GM19035 (cell line): ENCODE measurements at regions not wholly inside any gene's neighbourhood (a gene's known extent, or its start where the extent isn't known, plus 50 kb on each side); places are given as distances from the start of the nearest gene placed in this dataset.

ENCODE experiments used
- ATAC-seq: cut with Tn5 transposase; IDR thresholded peaks from one replicate; pipeline ENCODE4 v1.9.1; 2021; ENCODE audit not compliant: unreplicated experiment

DNA sequence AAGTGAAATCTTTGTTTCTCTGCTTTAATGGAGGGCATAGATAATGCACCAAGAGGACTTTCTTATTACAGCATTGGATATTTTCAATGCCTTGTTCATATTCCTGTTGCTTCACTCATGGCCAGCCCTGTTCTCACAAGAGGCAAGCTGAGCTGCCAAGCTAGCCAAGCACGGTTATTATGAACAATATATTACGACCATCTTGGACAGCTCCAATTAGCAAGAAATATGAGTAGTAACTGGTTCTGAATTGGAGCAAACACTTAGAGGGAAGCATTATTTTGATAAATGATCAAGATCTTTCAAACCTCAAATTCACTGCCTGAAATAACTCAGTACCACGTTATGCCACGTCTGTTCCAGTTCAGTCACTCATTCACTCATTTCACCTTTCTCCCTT is 159.8 kb downstream of the SETD4 start:
- ATAC-seq: no peak

DNA sequence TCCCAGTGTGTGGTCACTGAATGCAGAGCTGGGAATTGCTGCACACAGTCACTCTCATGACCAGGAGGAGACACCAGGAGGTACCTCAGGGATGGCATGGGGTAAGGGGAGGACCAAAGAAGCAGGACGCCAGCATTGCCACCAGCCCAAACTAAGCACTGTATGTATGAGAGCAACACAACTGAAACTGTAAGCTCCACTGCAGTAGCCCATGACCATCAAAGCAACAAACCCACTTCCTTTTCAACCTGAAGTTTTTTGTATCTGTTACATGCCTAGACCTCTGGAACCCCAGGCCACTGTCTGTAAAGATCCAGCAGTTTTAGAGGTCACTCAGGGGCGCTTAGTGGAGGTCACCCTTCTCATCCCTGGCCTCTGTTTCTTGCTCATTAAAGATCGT is 164.3 kb downstream of the SETD4 start:
- peak; percentile 82 for ATAC-seq

DNA sequence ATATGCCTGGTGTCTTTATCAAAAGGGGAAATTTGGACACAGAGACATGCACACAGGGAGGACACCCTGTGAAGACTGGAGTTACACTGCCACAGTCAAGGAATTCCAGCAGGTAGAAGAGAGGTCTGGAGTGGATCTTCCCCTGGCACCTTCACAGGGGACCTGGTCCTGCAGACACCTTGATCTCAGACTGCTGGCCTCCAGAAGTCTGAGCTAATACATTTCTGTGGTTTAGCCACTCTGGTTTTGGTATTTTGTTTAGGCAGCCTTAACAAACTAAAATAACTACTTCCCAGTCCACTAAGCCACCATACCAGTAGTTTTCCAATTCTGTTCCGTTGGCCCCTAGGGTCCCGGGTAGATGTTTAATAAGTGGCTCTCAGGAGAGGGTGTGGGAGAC is 164.7 kb downstream of the SETD4 start:
- ATAC-seq: no peak

DNA sequence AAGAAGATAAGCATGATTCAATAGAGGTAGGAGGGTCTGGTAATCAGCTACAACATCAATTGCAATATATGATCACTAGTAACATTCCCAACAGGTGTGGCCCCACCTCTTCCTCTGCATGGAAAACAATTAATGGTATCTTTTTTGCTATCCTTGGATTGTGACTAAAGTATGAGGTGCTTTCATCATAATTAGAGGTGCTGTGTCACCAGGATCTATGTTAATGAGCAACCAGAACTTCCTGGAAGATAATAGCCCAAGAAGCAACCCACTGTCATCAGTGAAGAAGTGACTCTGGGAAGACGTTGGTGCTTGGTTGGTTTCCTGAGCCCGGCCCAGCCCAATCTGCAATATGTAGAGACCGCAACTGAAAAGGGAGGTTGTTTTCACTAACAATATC is 167.2 kb downstream of the SETD4 start:
- no peak for ATAC-seq

DNA sequence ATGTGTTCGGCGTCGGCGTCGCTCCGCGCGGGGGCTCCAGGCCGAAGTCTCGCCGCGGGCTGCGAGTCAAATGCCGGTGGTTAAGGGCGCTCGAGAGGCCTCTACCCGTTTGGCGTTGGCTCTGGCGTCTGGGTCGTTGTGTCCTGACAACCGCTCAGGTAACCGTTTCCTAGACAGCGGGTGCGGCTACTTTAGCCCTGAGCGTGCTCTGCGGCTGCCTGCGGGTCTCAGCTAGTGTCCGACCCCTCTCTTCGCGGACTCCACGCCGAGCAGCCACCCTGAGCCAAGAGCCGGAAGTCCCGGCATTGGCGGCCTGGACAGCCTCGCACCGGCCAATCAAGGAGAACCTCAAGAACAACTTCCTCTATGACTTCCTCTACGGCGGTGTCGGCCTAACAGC is 173.4 kb downstream of the SETD4 start:
- no peak for ATAC-seq

DNA sequence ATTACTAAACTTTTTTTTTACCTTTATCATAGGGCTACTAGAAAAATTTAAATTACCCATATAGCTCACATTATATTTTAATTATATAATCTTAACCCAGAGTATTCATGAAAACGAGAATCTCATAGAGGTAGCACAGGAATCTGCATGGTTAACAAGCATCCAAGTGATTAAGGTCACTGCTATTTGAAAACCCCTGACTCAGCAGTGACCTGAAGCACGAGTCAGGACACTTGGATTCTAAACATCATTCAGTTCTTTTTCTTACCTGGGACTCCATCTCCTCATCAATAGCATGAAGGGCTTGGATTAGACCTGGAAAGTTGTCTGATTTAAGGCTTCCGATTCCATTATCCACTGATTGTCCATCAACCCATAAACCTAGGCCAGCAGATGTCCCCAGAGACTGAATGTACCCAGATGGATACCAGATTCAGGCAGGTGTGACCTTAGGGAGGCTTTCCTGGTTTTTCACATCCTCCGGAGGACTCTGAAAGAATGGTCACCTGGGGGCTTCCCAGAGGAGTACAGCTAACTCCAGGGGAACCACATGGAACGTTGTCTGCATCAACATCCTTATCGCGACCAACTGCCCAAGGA is 174.3 kb downstream of the SETD4 start:
- ATAC-seq: no peak

DNA sequence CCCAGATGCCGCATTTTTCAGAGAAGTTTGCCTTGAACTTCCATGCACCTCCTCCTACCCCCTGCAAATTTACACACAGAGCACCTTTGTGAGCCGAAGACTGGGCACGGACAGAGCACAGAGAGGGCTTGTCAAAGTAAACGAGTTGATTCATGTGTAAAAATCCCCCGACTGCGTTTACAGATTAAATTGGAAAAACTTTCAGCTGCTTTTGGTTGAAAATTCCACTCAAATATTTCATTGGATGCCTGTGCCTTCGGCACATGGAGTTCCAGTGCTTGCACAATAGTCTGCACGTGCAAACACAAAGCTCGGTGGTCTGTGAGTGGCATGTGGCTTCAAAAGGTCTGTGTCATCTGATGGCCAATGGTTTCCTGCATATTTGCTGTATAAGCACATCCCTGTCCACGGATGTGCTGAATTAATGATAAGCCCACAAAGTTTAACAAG is 177.5 kb downstream of the SETD4 start:
- no peak for ATAC-seq

DNA sequence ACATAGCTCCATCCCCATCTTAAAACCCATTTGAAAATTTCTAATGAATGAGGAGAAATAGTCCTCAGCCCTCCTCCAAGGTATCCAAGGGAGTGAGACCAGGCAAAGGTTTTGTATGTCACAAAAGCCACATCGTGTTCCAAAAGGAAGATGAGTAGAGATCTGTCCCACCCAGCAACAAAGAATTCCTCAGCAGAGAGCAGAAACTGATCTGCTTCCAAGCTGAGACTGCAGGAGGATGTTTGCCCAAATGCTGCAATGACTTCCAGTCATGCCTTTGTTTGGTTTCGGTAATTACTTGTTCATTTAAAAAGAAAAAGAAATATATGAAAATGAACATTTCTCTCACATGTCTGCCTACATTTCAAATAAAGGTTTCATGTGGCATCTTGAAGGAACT is 186.9 kb downstream of the SETD4 start:
- no peak for ATAC-seq

DNA sequence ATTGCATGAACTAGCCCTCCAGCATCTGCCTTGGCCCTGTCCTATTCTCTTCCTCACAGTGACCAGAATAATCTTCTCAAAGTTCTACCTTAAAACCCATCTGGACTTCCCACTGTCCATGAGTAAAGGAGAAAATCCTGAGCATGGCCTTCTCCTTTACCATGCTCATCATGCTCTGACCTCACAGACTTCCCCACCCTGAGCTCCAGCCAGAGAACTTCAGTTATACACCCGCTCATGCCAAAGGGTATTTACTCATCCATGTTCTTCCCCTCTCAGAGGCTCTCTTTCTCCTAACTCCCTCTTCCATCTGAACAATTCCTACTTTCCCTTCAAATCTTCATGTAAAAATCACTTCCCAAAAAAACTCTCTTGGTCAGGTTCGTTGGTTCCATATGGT is 188.4 kb downstream of the SETD4 start:
- ATAC-seq: no peak

DNA sequence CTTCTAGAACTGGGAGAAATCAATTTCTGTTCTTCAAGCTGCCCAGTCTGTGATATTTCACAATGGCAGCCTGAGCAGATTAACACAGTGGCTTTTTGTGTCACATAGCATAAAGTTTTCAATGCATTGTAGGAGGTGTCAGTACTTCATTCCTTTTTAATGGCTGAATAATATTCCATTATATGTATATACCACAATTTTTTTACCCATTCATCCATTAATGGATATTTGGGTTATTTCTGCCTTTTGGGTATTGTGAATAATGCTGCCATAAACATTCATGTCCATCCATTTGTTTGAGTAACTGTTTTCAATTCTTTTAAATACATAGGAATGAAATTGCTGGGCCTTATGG is 191.5 kb downstream of the SETD4 start:
- ATAC-seq: no peak

DNA sequence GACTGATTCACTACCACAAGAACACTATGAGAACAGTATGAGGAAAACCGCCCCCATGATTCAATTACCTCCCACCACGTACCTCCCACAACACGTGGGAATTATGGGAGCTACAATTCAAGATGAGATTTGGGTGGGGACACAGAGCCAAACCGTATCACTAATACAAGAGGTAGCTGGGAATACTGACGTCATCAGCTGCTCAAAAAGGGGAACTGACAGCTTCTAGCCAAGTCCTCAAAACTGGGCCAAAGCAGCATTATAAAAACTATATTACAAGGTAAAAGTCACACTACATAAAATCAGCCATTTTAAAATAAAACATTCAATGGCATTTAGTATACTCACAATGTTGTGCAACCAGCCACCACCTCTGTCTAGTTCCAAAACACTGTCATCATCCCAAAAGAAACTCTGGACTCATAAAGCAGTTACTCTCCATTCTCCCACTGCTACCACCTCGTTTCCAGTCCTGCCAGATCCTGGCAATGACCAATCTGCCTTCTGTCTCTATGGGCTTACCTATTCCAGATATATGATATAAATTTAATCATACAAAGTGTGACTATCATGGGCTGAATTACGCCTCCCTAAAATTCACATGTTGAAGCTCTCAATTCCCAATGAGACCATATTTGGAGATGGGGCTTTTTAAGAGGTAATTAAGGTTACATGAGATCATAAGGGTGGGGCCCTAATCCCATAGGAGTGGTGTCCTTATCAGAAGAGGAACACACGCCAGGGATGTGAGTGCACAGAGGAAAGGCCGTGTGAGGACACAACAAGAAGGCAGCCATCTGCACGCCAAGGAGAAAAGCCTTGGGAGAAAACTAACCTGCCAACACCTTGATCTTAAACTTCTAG is 192.1 kb downstream of the SETD4 start:
- no peak for ATAC-seq

DNA sequence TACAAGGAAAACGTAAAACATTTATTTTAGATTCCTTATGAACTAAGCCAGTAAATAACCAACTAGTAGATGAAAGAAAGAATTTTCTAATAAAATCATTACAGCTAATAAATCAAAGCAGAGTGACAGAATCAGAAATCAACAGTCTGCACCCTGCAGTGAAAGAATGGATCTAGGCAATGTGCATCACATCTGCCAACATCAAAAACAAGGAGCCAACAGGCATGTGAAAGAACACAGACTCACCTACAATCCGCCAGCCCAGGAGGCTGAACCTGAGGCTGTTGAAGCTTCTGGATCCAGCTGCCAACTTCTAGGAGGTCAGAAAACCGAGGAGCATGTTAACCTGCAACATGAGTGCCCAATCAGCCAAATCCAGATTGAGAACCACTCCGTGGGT is 196.3 kb downstream of the SETD4 start:
- ATAC-seq: no peak

DNA sequence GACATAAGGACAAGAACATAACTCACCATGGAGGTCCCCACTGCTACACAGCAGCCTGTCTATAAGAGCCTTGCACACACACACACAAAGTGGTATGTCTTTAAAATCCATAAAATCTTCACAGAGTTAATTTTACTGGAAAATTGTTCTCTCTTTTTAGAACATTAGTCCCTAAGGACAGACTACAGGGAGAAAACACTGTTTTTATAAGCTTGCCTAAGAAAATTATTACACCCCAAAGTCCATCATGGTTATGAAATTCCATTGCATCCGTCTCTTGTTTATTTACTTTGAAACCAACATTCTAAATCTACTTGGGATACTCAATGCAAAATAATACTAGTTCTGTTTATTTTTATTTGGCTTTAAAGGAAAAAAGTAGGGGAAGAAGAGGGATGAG is 197.4 kb downstream of the SETD4 start:
- ATAC-seq: no peak

DNA sequence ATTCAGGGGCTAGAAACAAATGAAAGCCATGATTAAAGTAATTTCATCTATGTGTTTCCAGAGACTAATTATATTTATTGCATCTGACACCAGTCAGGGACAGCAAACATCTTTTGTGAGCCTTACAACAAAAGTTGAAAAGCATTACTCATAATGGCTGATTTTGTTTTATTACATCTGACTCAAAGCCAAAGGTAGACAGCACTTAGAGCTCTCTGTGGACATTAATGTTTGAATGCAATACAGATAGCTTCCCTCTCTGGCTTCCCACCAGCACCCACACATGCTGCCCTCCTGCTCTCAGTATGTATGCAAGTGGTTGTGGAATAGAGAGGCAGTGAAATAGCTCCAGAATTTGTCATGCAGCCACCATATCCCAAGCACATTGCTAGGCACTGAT is 198.7 kb downstream of the SETD4 start:
- ATAC-seq: no peak

DNA sequence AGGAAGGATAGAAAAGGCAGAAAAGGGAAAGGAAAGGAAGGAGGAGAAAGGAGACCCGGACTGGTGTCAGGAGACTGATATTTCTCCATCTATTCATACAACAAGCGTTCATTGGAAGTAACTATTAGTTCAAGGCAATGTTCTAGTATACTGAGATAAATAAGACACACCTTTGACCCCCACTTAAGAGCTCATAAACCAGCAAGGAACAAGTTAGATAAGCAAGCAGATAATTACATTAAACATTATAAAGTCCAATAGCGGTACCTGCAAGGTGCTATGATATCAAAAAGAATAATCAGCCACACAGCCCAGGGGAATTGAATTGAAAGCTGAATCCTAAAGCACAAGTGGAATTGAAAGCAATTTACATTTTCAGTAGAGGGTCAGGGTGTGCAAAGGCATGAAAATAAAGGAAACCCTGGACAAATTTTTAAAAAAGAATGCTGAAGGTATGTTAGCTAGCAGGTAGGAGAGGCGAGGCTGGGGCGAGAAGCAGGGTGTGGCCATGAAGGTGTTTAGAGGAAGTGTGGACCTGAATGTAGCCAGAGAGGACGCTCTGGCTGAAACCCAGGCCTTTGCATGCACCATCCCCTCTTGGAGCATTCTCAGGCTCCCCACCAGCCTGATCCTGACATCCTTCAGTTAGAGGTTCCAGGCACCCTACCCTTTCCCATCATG is 200.0 kb downstream of the SETD4 start:
- ATAC-seq: no peak

DNA sequence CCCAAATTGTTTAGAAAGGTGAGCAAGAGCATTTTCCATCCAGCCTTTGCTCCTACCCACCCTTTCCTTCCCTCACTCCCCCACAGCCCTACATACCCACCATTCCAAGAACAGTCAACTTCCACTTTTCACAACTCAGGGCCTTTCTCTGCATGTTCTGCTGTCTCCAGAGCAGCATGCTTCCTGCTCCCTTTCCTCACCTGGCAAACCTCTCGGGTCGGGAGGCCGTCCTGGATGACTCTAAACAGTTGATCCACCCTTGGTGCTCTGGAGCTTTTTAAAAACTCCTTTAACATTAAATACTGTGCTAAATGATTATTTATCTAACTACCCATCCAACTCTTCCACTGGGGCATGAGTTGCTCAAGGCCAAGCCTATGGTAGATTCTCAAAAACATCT is 200.6 kb downstream of the SETD4 start:
- no peak for ATAC-seq

DNA sequence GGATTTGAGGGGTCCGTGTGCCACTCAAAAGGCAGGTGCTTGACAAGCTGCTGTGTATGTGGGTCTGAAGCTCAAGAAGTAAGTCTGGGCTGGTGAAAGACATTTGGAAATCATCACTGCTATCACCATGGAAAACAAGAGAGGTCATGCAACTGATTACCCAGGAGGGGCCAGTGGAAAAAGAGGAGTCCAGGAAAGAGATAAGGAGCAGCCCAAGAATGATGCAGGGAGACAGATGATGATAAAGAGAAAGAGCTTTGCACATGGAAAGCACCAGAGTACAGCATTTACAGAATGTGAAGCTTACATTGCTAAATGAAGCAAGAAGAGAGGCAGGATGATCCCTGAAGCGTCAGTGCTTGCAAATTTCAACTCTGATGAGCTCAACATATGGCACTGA is 203.2 kb downstream of the SETD4 start:
- no peak for ATAC-seq

DNA sequence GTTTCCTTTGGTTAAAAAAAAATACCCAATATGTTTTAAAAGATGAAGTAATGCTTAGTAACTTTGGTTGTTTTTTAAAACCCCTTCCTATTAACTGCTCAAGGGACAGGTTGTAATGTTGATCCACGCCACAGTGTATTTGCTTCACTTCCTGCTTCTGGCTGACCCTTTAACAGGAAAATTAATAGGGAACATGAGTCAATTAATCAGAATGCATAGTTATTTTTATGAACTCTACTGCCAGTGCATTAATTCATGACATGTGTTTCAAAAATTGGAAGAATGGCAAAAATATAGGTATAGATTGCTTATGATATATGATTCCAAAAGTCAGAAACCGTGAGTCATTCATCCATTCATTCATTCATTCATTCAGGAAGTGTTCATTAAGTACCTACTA is 204.8 kb downstream of the SETD4 start:
- ATAC-seq: no peak

DNA sequence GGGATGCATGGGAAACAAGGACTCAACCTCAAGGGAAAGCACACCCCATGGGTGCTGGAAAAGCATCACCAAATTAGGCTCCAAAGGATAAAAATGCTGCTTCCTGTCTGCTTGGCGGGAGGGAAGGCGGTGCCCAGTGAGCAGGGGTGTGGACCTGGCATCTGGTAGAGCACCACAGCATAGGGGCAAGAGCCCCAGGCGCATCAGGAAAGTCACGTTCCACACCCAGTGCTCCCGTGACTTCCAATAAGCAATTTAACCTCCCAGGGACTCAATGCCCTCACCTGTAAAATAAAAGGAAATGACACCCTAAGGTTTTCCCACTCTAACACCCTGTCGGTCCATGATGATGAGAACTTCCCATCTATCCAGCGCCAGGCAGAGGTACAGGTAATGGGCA is 206.0 kb downstream of the SETD4 start:
- ATAC-seq: no peak

DNA sequence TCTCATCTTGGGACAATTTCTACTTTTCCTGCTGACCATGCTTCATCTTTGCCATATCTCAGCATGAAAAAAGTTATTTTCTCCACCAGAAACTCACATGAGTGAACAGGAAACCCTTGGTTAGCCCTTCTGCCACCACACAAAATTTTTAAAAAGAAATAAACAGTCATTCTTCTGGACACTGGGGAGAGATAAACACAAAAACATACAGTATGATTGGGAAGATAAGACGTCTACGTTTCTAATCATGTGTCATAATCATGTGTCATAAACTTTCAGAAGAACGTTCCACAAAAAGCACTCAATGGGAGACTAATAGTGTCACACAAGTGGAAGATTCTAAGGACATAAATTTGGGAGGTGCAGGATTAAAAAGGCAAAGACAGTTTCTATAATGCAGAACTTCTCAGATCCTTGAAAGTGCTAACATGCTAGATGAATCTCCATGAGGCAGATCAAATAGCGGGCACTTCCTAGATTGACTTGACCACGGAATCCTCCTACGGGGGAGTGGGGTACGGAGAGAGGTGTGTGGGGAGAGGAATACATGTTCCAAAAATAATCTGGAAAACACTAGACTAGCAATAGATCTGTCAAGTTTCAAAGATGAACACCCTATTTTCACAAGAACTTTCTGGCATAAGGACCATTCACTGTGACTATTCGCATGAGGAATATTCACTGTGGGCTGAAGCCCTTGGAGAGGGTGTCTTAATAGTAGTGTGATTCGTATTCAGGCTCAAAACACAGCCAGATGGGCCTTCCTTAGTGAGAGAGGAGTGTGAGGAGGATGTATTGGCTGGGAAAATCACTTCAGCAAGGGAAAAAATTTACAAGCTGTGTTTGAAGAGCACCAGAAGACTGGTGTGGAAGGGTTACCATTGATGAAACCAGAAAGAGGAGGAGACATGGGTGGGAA is 206.7 kb downstream of the SETD4 start:
- no peak for ATAC-seq

DNA sequence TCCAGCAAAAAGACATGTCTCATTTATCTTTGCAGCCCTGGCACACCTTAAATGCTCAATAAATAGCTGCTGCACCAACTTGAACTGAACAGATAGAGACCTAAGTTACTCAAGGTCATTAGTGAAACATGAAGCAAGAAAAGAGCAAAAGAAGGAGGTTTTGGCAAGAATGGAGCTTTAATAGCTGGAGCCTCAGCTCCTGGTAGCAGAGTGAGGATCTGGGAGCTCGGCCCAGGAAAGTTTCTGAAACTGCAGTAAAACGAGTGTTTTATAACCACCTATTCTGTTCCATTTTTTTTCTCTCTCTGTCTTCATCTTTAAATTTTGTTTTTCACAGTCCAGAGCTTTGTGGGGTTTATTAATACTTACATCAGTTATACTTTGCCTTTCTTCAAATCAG is 207.5 kb downstream of the SETD4 start:
- no peak for ATAC-seq
